ENCODE measurements at regions not wholly inside any gene's neighbourhood (a gene's known extent, or its start where the extent isn't known, plus 50 kb on each side); places are given as distances from the start of the nearest gene placed in this dataset.

- TF ChIP-seq CHD7 (IDR thresholded peaks at IDR 0.05; ENCODE audit: insufficient replicate concordance, low read length) = no peak
- no peak for TF ChIP-seq CTBP2 (IDR thresholded peaks at IDR 0.05; ENCODE audit: borderline replicate concordance, insufficient read depth, insufficient read length, low read length)
- no peak for TF ChIP-seq GTF2F1 (IDR thresholded peaks at IDR 0.05; ENCODE audit: borderline replicate concordance, low read depth, low read length)
- TF ChIP-seq HDAC2 (IDR thresholded peaks at IDR 0.05; ENCODE audit: borderline replicate concordance in 1 of 2, low read depth in 2 of 2, low read length in 2 of 2) = no peak
- no peak for TF ChIP-seq EP300 (IDR thresholded peaks at IDR 0.05; ENCODE audit: borderline replicate concordance in 1 of 2, low read depth in 2 of 2, low read length in 2 of 2)
- TF ChIP-seq SP4 (IDR thresholded peaks at IDR 0.05; ENCODE audit: low read length) = no peak
- TF ChIP-seq USF2 (IDR thresholded peaks at IDR 0.05; ENCODE audit: low read length) = no peak
- no peak for TF ChIP-seq FOSL1 (IDR thresholded peaks at IDR 0.05; ENCODE audit: insufficient read depth, low read depth, low read length)
- TF ChIP-seq ATF3 (IDR thresholded peaks at IDR 0.05; ENCODE audit: insufficient read depth, low read depth, low read length) = no peak
Measured at GRCh38 chr15:20657084-20657483, 115.5 kb upstream of the GOLGA6L6 start (continued).

Measured in H1 (cell line).